Stimulated activated naive CD4-positive, alpha-beta T cell (primary cell): ENCODE measurements at regions not wholly inside any gene's neighbourhood (a gene's known extent, or its start where the extent isn't known, plus 50 kb on each side); places are given as distances from the start of the nearest gene placed in this dataset.
"Not testable (repeated sequence)": the region's sequence is repeated elsewhere in the genome, so short reads cannot be mapped to it uniquely, and the experiment has no call there.

Experiments
- DNase-seq, 6 experiments: peaks; one replicate each; lab custom pipeline; 2025; lab: John Stamatoyannopoulos, UW

- DNase-seq = no peak
Measured at GRCh38 chr22:48424661-48425060, 1403.0 kb downstream of the BRD1 start.

GRCh38 chr22:48424201-48424627 lies 1403.5 kb downstream of the BRD1 start:
- DNase-seq = no peak

- no peak for DNase-seq
Measured at GRCh38 chr22:48423481-48423911, 1404.2 kb downstream of the BRD1 start.

- no peak for DNase-seq
Measured at GRCh38 chr22:48422900-48423480, 1404.7 kb downstream of the BRD1 start.

GRCh38 chr22:48418831-48419230 lies 1408.8 kb downstream of the BRD1 start:
- no peak for DNase-seq

GRCh38 chr22:48417225-48418070 lies 1410.2 kb downstream of the BRD1 start:
- DNase-seq = no peak

GRCh38 chr22:48416396-48417224 lies 1411.1 kb downstream of the BRD1 start:
- DNase-seq = no peak

- DNase-seq = no peak
Measured at GRCh38 chr22:48415520-48415919, 1412.2 kb downstream of the BRD1 start.

- no peak for DNase-seq
Measured at GRCh38 chr22:48414651-48415050, 1413.0 kb downstream of the BRD1 start.

- not testable (repeated sequence) for DNase-seq
Measured at GRCh38 chr22:48412931-48413330, 1414.7 kb downstream of the BRD1 start.

GRCh38 chr22:48410536-48410935 lies 1417.1 kb downstream of the BRD1 start:
- DNase-seq = no peak

GRCh38 chr22:48407256-48407955 lies 1420.3 kb downstream of the BRD1 start:
- no peak for DNase-seq

- DNase-seq = no peak
Measured at GRCh38 chr22:48406161-48406560, 1421.5 kb downstream of the BRD1 start.

- no peak for DNase-seq
Measured at GRCh38 chr22:48405741-48406140, 1421.9 kb downstream of the BRD1 start.

GRCh38 chr22:48404801-48405447 lies 1422.7 kb downstream of the BRD1 start:
- no peak for DNase-seq

GRCh38 chr22:48403521-48404403 lies 1423.9 kb downstream of the BRD1 start:
- DNase-seq = no peak

GRCh38 chr22:48402591-48403031 lies 1425.1 kb downstream of the BRD1 start:
- no peak for DNase-seq

- not testable (repeated sequence) for DNase-seq
Measured at GRCh38 chr22:48401523-48401922, 1426.2 kb downstream of the BRD1 start.

GRCh38 chr22:48398181-48398905 lies 1429.3 kb downstream of the BRD1 start:
- DNase-seq = no peak
